Type B pancreatic cell (in vitro differentiated cells): ENCODE measurements at regions not wholly inside any gene's neighbourhood (a gene's known extent, or its start where the extent isn't known, plus 50 kb on each side); places are given as distances from the start of the nearest gene placed in this dataset.

Experiments
- DNase-seq: peaks from one replicate; pipeline ENCODE4 v3.0.0; 2021; ENCODE audit warnings: mixed read lengths; ENCODE audit not compliant: unreplicated experiment; ENCODE audit errors: extremely low spot score
- H3K27ac Mint-ChIP-seq: 2 replicates; pipeline ENCODE4 v1.8.0; 2021; ENCODE audit warnings: mild to moderate bottlenecking, mixed read lengths
- H3K27me3 Mint-ChIP-seq: 2 replicates; pipeline ENCODE4 v1.8.0; 2021; ENCODE audit warnings: mixed read lengths
- H3K36me3 Mint-ChIP-seq: 2 replicates; pipeline ENCODE4 v1.8.0; 2021; ENCODE audit warnings: mixed read lengths
- H3K4me1 Mint-ChIP-seq: one replicate; pipeline ENCODE4 v1.8.0; 2021; ENCODE audit warnings: mixed read lengths; ENCODE audit not compliant: unreplicated experiment
- H3K4me3 Mint-ChIP-seq: 2 replicates; pipeline ENCODE4 v1.8.0; 2021; ENCODE audit warnings: mild to moderate bottlenecking, mixed read lengths
- H3K9me3 Mint-ChIP-seq: 2 replicates; pipeline ENCODE4 v1.8.0; 2021; ENCODE audit warnings: mixed read lengths
- CTCF ChIP-seq: fragments of 200-600 bp; sonication (generic); conservative IDR thresholded peaks from 2 replicates; pipeline ENCODE4 v1.5.0; 2021; ENCODE audit warnings: antibody characterized with exemption, mild to moderate bottlenecking

GRCh38 chr14:97453991-97454390, 656.8 kb downstream of the VRK1 start:
- Mint-ChIP-seq H3K9me3 (no peaks in the 10 kb centered on the region), H3K4me1 (peaks cover 15% of the 10 kb centered on the region), H3K27ac (no peak overlapping the region), H3K4me3 (no peak overlapping the region), H3K36me3 (no peaks in the 10 kb centered on the region), H3K27me3 (peaks cover 16% of the 10 kb centered on the region)
- DNase-seq: no peak
- no peak for TF ChIP-seq CTCF

- TF ChIP-seq CTCF: no peak
- Mint-ChIP-seq H3K36me3 (no peaks in the 10 kb centered on the region), H3K9me3 (no peaks in the 10 kb centered on the region)
Observed at GRCh38 chr14:97456462-97456861, 659.3 kb downstream of the VRK1 start.

GRCh38 chr14:97456958-97457357, 659.8 kb downstream of the VRK1 start:
- no peak for TF ChIP-seq CTCF
- no peak for DNase-seq

More at GRCh38 chr14:97456462-97456861, 659.3 kb downstream of the VRK1 start:
- Mint-ChIP-seq H3K4me1 (peaks cover 17% of the 10 kb centered on the region), H3K4me3 (no peak overlapping the region), H3K27me3 (peaks cover 22% of the 10 kb centered on the region), H3K27ac (no peak overlapping the region)
- DNase-seq: no peak

GRCh38 chr14:97457575-97458085, 660.4 kb downstream of the VRK1 start:
- Mint-ChIP-seq H3K4me3 (peak overlapping the region; percentile 79), H3K27me3 (peaks cover 22% of the 10 kb centered on the region), H3K27ac (no peak overlapping the region), H3K4me1 (peaks cover 17% of the 10 kb centered on the region), H3K9me3 (no peaks in the 10 kb centered on the region), H3K36me3 (no peaks in the 10 kb centered on the region)
- no peak for DNase-seq
- TF ChIP-seq CTCF: no peak

More at GRCh38 chr14:97456958-97457357, 659.8 kb downstream of the VRK1 start:
- H3K27me3 Mint-ChIP-seq: peaks cover 22% of the 10 kb centered on the region
- H3K9me3 Mint-ChIP-seq: no peaks in the 10 kb centered on the region
- H3K4me3 Mint-ChIP-seq: no peak overlapping the region
- no peaks in the 10 kb centered on the region for H3K36me3 Mint-ChIP-seq
- peaks cover 17% of the 10 kb centered on the region for H3K4me1 Mint-ChIP-seq
- H3K27ac Mint-ChIP-seq: no peak overlapping the region

GRCh38 chr14:97458255-97458654, 661.1 kb downstream of the VRK1 start:
- Mint-ChIP-seq H3K27me3 (peaks cover 25% of the 10 kb centered on the region), H3K4me3 (peak overlapping the region; percentile 79), H3K9me3 (no peaks in the 10 kb centered on the region), H3K27ac (no peak overlapping the region), H3K4me1 (peaks cover 17% of the 10 kb centered on the region), H3K36me3 (no peaks in the 10 kb centered on the region)
- no peak for TF ChIP-seq CTCF
- no peak for DNase-seq
